Kidney (tissue), 13 donors: ENCODE measurements at regions not wholly inside any gene's neighbourhood (a gene's known extent, or its start where the extent isn't known, plus 50 kb on each side); places are given as distances from the start of the nearest gene placed in this dataset.

ENCODE experiments used
- DNase-seq, 5 donors: peaks; one replicate each; pipeline ENCODE4 v3.0.0-alpha.2; 2013 to 2020
- FAIRE-seq: peaks from 2 replicates; lab custom pipeline; 2012; peaks lifted over from hg19 to GRCh38; lab: Jason Lieb, UNC
- H3K27ac ChIP-seq, 2 donors: one replicate each; pipeline ENCODE4 v1.7.0; 2013; ENCODE audit warnings: low read depth in 2 of 2, low read length in 2 of 2, inconsistent platforms in 1 of 2
- H3K27me3 ChIP-seq: one replicate; pipeline ENCODE4 v1.7.1; 2013; ENCODE audit warnings: low read length, inconsistent platforms; ENCODE audit not compliant: control insufficient read depth, insufficient read depth
- H3K36me3 ChIP-seq, 3 donors: one replicate each; pipeline versions ENCODE4 v1.7.0 to v1.7.1; 2013; ENCODE audit warnings: low read length in 3 of 3, control low read depth in 1 of 3, inconsistent platforms in 1 of 3; ENCODE audit not compliant: insufficient read depth in 3 of 3, control insufficient read depth in 2 of 3
- H3K4me1 ChIP-seq, 3 donors: one replicate each; pipeline versions ENCODE4 v1.7.0 to v1.7.1; 2013; ENCODE audit warnings: low read length in 3 of 3, inconsistent platforms in 1 of 3, low read depth in 1 of 3; ENCODE audit not compliant: control insufficient read depth in 2 of 3, insufficient read depth in 2 of 3
- H3K4me3 ChIP-seq, 3 donors: one replicate each; pipeline versions ENCODE4 v1.7.0 to v1.8.1; 2013; ENCODE audit warnings: low read length in 3 of 3, control low read depth in 1 of 3, inconsistent platforms in 1 of 3
- H3K9ac ChIP-seq, 3 donors: one replicate each; pipeline versions ENCODE4 v1.7.0 to v1.7.1; 2013; ENCODE audit warnings: low read length in 3 of 3, control low read depth in 1 of 3, inconsistent platforms in 1 of 3
- H3K9me3 ChIP-seq, 3 donors: one replicate each; pipeline versions ENCODE4 v1.7.0 to v1.7.1; 2013; ENCODE audit warnings: low read length in 3 of 3, control low read depth in 1 of 3, inconsistent platforms in 1 of 3; ENCODE audit not compliant: control insufficient read depth in 2 of 3, insufficient read depth in 1 of 3
- intact Hi-C: fragments of 100-400 bp; cut with DNase I; formaldehyde crosslinking; loops from one replicate; pipeline ENCODE4 v1.11.1; 2022
- TF ChIP-seq, protein P1 (sequence below): IDR thresholded peaks from 3 replicates; pipeline ENCODE4 v1.5.1; 2012; ENCODE audit warnings: mild to moderate bottlenecking, moderate library complexity, borderline replicate concordance; ENCODE audit not compliant: insufficient read depth; ENCODE audit errors: extremely low read depth
- donor health status: control.
- donor health status: control.
- donor health status: control.
- donor health status: control.
- donor health status: control.
- donor health status: DM: yes; HTN: yes; CAD: no.
- donor health status: Normal renal cell carcinoma (clear cell type).

DNA sequence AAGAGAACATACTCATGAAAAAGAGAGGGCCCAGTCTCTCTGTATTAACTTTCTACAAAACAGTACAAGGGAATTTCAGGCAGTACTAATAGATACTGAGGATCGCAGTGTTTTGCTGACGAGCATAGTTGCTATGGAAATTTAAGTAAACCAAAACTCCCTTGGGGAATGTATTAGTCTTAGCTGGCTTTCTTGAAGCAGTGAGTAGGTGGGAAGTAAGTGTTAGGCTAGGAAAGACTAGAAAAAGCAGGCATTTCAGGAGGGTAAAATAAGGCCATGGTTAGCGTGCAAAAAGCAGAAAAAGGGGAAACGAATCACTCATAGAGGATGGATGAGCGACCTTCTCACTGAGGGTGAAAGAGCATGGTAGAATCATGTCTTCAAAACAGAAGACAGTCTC, 84.3 kb upstream of the ACTBL2 start:
- Histone ChIP-seq H3K4me1 (peaks cover 0 to 2% (median 0%) of the 10 kb centered on the region in 3 donors), H3K9ac (no peak overlapping the region), H3K27ac (no peak overlapping the region), H3K27me3 (no peaks in the 10 kb centered on the region), H3K36me3 (no peaks in the 10 kb centered on the region), H3K9me3 (no peaks in the 10 kb centered on the region), H3K4me3 (no peak overlapping the region)
- TF ChIP-seq, protein P1, sequence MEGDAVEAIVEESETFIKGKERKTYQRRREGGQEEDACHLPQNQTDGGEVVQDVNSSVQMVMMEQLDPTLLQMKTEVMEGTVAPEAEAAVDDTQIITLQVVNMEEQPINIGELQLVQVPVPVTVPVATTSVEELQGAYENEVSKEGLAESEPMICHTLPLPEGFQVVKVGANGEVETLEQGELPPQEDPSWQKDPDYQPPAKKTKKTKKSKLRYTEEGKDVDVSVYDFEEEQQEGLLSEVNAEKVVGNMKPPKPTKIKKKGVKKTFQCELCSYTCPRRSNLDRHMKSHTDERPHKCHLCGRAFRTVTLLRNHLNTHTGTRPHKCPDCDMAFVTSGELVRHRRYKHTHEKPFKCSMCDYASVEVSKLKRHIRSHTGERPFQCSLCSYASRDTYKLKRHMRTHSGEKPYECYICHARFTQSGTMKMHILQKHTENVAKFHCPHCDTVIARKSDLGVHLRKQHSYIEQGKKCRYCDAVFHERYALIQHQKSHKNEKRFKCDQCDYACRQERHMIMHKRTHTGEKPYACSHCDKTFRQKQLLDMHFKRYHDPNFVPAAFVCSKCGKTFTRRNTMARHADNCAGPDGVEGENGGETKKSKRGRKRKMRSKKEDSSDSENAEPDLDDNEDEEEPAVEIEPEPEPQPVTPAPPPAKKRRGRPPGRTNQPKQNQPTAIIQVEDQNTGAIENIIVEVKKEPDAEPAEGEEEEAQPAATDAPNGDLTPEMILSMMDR, result no peak
- intact Hi-C loops, result no loop called here
- DNase-seq (peak in 2 of 5 donors; percentile 59 to 71), FAIRE-seq (no peak)

DNA sequence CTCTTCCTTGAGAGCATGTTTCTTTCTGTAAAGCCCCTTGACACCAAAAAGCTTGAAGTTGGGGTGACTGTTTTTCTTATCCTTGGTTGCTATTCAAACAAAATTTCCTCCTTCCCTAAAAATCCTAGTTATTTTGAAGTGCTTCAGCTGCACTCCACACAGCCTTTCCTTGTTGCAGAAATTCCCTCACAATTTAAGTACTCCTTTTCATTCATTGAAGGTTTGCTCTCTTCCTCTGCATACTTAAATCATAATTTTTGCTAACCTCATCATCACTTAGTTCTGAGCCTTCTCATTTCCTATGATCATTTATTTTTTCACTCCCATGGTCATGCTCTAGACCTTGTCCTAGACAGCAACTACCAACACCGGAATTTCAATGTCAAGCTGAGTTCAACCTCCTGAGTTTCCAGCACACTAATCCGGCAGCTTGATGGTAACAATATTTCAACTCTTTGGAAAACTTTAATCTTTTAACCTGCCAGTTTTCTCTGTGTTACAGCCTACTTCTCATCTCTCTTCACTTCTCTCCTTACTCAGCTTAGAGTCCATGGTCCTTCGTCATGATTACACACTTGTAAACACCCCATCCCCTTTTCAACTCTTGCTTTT, 78.7 kb upstream of the ACTBL2 start:
- FAIRE-seq, result no peak
- peak in 2 of 5 donors; percentile 63 to 82 for DNase-seq
- intact Hi-C loops, result no loop called here

DNA sequence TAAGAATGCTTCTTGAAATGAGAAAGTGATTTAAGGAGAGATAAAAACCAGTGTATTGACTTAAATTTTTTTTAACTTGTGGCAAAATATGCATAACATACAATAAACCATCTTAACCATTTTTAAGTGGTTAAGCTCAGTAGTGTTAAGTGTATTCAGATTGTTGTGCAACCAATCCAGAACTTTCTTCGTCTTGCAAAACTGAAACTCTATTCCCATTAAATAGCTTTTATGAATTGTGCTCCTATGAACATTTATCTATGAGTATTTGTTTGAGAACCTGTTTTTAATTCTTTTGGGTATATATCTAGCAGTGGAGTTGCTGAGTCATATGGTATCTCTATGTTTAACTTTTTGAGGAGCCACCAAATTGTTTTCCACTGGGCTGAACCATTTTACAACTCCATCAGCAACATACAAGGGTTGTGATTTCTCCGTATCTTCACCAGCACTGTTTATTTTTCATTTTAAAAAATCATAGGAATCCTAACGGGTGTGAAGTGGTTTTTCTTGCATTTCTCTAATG, 76.6 kb upstream of the ACTBL2 start:
- no peak for FAIRE-seq
- DNase-seq, result no peak
- H3K27me3 ChIP-seq, result no peaks in the 10 kb centered on the region
- peaks cover 0 to 2% (median 0%) of the 10 kb centered on the region in 3 donors for H3K4me1 ChIP-seq
- H3K9ac ChIP-seq, result no peak overlapping the region
- no peaks in the 10 kb centered on the region for H3K9me3 ChIP-seq
- intact Hi-C loops, result no loop called here
- H3K4me3 ChIP-seq, result no peak overlapping the region
- H3K27ac ChIP-seq, result no peak overlapping the region
- TF ChIP-seq, protein P1, result no peak
- no peaks in the 10 kb centered on the region for H3K36me3 ChIP-seq

More for the DNA sequence above, 78.7 kb upstream of the ACTBL2 start:
- Histone ChIP-seq H3K27me3 (no peaks in the 10 kb centered on the region), H3K9me3 (no peaks in the 10 kb centered on the region), H3K27ac (no peak overlapping the region), H3K4me3 (no peak overlapping the region), H3K4me1 (peaks cover 0 to 2% (median 0%) of the 10 kb centered on the region in 3 donors), H3K9ac (no peak overlapping the region), H3K36me3 (no peaks in the 10 kb centered on the region)
- TF ChIP-seq, protein P1, result no peak
